LoVo (cell line): ENCODE measurements at regions not wholly inside any gene's neighbourhood (a gene's known extent, or its start where the extent isn't known, plus 50 kb on each side); places are given as distances from the start of the nearest gene placed in this dataset.
"Not testable (repeated sequence)": the region's sequence is repeated elsewhere in the genome, so short reads cannot be mapped to it uniquely, and the experiment has no call there.

Experiments used
- DNase-seq: peaks from one replicate; pipeline ENCODE4 v3.0.0-alpha.2; 2016; ENCODE audit warnings: low spot score

DNA sequence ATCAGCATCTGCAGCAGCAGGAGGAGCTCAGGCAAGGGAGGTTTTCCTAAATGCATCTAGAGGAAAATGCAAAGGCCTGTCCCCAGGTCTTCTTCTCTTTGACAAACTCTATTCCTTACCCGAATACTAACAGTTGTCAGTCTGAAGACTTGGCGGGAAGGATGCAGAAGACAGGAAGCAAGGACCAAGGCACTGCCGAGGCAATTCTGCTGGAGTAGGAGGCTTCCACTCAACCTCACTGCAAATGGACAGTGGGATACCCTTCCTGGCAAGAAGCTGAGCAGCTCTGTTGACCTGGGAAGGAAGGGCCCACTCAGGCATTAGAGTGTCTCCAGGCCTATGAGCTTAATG is 373.0 kb downstream of the CCSER2 start:
- no peak for DNase-seq

DNA sequence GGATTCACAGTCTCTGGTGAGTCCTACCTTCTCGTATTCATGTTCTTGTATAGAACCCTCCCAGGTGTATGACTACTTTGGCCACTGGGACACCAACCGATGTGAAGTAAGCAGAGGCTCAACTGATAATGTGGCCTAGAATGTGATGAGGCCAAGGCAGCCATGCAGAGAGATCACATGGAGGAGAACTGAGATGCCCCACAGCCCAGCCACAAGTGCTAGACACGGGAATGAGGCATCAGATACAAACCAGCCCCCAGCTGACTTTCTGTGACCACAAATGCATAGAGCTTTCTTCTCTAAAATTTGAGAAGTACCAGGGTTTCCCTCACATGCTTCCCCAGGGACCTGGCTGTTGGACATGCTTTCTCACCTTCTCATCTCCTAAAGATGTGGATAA is 375.7 kb downstream of the CCSER2 start:
- no peak for DNase-seq

DNA sequence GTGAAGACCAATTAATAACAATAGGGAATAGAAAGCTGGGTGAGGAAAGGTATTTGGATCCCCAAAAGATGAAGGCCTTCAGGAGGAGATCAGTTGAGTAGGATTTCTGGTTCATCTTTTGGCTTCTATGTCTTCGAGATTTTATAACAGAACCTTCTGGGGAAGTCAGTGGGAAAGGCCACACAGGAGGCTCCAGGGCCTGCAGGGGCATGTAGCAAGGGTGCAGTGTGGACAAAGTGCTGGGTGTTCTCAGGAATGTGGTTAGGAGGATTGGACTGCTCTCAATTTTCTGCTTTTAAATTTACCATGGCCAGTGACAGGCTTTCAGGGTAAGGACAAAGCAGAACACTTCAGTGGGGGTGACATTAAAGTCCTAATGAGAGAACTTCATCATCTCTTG is 378.0 kb downstream of the CCSER2 start:
- no peak for DNase-seq

DNA sequence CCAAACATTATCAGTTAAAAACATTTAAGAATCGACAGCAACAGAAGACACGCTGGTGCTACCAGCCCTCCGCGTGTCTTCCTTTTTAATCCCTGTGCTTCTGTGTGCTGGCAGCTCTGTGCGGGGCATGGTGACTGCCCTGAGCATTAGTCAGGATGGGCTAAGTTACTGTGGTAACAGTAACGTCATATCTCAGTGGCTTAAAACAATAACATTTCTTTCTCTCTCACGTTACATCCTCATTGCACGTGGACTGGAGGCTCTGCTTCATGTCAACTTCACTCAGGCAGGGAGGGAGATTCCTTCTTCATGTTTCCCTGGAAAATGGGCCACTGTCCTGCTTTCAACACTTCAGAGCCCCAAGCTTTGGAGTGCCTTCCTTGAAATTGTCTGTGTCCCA is 378.5 kb downstream of the CCSER2 start:
- no peak for DNase-seq

DNA sequence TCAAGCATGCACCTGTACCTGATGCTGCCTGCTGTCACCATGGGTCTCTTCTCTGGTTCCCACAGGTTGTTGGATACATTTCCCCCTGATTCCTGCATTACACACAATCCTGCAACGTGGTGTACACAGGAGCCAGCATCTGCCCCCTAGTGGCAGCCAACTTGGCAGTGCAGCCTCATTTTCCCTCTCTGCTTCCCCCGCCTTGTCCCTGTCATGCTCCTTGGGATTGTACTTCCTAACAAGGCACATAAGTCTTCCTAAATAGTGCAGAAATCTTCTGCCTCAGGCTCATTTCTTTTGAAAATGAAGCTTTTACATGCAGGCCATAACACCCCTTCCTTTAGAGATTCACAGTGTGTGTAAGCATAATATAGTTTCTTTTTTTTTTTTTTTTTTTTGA is 387.5 kb downstream of the CCSER2 start:
- DNase-seq, result peak; percentile 24

- DNase-seq, result no peak
Observed at GRCh38 chr10:84718877-84719616, 390.7 kb downstream of the CCSER2 start.

GRCh38 chr10:84719687-84720086 is 391.3 kb downstream of the CCSER2 start:
- no peak for DNase-seq

- no peak for DNase-seq
Observed at GRCh38 chr10:84727398-84727797, 399.0 kb downstream of the CCSER2 start.

- not testable (repeated sequence) for DNase-seq
Observed at GRCh38 chr10:84739126-84739525, 410.7 kb downstream of the CCSER2 start.

DNA sequence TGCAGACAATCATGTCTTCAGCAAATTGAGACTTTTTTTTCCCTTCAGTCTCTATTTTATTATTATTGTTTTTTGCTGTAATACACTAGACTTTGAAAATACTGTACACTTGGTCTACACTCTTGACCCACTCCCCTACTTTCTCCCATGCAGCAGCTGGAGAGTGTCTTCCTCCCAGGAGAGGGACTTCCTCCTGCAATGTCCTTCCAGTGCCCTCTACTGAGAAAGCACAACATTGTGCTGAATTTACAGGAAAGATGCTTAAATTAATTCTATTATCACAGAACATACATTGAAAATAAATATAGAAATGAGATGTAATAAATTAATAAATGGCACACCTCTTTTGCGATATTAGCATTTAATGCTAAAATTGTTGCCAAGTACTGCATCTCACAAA is 411.3 kb downstream of the CCSER2 start:
- no peak for DNase-seq

- no peak for DNase-seq
Observed at GRCh38 chr10:84743483-84743882, 415.1 kb downstream of the CCSER2 start.

DNA sequence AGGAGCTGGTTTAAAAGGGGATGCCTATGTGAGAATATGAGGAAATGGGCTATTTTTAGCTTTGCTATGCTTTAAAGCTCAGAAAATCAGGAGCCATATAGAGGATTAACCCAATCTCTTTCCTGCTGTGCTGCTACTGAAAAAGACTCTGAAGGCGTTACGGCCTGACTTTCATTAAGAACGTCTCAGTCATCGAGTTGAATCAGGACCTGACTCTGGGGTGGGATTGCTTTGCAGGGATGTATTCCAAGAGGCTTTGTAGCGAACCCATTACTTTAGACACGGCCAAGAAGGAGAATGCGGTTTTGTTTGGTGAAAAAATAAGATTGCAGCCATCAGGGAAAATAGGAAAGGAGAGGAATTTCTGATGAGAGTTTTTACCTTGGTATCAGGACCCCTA is 426.9 kb downstream of the CCSER2 start:
- DNase-seq, result no peak

DNA sequence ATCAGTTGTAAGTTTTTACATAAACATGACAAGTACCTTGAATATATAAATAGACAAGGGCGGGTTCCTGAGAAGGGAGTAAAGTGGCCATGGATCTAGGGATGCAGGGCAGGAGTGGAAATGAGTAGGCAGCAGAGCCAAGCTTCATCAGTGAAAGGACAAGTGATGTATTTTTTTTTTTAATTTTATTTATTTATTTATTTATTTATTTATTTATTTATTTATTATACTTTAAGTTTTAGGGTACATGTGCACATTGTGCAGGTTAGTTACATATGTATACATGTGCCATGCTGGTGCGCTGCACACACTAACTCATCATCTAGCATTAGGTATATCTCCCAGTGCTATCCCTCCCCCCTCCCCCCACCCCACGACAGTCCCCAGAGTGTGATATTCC is 428.3 kb downstream of the CCSER2 start:
- not testable (repeated sequence) for DNase-seq

DNA sequence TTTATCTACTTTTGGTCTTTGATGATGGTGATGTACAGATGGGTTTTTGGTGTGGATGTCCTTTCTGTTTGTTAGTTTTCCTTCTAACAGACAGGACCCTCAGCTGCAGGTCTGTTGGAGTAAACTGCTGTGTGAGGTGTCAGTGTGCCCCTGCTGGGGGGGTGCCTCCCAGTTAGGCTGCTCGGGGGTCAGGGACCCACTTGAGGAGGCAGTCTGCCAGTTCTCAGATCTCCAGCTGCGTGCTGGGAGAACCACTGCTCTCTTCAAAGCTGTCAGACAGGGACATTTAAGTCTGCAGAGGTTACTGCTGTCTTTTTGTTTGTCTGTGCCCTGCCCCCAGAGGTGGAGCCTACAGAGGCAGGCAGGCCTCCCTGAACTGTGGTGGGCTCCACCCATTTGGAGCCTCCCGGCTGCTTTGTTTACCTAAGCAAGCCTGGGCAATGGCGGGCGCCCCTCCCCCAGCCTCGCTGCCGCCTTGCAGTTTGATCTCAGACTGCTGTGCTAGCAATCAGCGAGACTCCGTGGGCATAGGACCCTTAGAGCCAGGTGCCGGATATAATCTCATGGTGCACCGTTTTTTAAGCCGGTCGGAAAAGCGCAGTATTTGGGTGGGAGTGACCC is 433.7 kb downstream of the CCSER2 start:
- DNase-seq, result not testable (repeated sequence)

DNA sequence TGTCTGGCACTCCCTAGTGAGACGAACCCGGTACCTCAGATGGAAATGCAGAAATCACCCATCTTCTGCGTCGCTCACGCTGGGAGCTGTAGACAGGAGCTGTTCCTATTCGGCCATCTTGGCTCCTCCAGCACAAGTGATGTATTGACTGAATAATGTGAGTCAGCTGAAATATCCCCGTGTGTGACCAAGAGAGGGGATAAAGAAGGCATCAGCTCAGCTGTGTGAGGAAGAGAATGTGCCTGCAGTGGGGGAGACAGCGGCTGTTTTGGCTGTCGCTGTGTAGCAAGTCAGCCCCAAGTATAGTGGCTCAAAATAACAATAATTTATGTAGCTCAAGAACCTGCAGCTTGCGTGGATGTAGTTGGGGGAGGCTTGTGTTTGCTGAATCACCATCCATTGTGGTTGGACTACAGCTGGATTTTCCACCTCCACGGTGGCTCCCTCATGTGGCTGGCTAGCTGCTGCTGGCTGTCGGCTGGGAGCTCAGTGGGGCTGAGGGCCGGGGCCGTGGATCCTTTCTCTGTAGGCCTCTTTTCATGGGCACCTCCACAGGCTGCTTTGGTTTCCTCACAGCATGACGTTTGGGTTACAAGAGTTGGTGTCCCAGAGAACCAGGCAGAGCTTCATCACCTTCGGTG is 434.5 kb downstream of the CCSER2 start:
- no peak for DNase-seq

DNA sequence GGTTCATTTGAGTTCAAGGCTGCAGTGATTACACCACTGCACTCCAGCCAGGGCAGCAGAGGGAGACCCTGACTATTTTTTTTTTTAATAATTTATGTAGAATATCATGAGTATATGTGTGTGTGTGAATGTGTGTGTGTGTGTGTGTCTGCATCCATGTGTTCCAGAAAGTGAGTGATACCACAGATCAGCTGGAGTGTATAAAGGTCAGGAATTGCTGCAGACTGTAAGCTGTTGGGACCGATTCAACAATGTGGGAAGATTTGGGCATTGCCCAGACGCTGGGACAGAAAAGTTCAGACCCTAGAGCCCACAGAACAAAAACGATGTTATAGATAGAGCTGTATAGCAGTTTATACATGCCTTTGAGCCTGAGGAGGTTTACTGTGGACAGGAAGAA is 435.6 kb downstream of the CCSER2 start:
- no peak for DNase-seq

- no peak for DNase-seq
Observed at GRCh38 chr10:84765086-84765485, 436.7 kb downstream of the CCSER2 start.

- no peak for DNase-seq
Observed at GRCh38 chr10:84765656-84766055, 437.3 kb downstream of the CCSER2 start.

- DNase-seq, result no peak
Observed at GRCh38 chr10:84766923-84767322, 438.5 kb downstream of the CCSER2 start.

- DNase-seq, result no peak
Observed at GRCh38 chr10:84768132-84768531, 439.7 kb downstream of the CCSER2 start.

DNA sequence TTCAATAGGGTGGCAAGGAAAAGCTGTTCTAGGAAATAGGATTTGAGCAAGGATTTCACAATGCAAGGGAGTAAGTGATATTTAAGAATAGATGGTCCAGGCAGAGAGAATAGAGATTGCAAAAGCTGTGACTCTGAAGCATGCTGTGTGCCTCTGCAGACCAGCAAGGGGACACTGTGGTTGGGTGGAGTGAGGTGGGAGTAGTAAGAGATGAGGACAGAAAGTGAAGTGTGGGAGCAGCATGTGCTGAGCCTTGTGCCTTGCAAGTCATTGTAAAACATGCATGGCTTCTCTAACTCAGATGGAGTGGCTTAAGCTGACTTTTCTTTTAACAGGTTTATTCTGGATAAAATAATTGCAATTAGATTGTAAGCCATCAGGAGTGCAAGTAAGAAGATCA is 442.4 kb downstream of the CCSER2 start:
- DNase-seq, result no peak

DNA sequence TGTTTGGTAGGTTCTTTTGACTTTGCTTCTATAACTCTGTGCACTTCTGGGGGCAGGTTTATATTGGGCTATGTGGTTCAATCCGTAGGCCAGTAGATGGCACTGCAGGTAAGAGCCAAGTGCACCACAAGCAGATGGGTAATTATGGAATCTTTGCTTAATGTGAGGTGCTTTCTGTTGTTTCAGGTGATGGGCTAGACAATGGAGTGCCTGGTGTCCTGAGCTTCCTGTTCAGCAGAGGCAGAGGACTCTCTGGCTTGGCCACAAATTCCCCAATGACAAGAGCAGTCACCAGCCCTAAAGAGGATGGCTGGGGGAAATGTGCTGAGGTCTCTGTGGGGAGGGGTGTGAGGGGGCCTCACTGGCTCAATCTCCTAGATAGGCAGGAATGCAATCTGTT is 455.0 kb downstream of the CCSER2 start:
- DNase-seq, result no peak

DNA sequence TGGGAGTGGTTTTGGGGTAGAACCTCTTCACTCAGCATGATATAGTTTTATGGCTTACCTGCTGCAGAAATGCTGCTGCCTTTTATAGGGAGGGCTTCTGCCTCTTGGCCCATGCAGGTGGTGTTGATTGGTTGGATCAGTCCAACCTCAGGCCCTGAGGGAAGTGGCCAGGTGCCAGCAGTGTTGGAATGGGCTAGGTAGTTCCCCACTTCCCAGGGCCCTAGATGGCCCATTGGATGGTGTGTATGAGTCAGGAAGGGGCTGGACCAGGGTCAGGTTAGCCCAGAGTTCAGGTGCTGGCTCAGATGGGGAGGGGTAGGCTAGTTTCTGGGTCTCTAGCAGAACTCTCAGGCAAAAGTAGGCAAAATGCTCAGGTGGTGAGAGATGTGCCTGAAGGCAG is 455.5 kb downstream of the CCSER2 start:
- DNase-seq, result no peak

- no peak for DNase-seq
Observed at GRCh38 chr10:84784749-84785148, 456.4 kb downstream of the CCSER2 start.
